HUES6 (cell line): ENCODE measurements at regions not wholly inside any gene's neighbourhood (a gene's known extent, or its start where the extent isn't known, plus 50 kb on each side); places are given as distances from the start of the nearest gene placed in this dataset.

Experiments used
- H3K27ac ChIP-seq: 2 replicates; pipeline ENCODE4 v1.7.0; 2013; ENCODE audit warnings: low read depth, mild to moderate bottlenecking, low read length, inconsistent platforms
- H3K27me3 ChIP-seq: 2 replicates; pipeline ENCODE4 v1.6.1; 2013; ENCODE audit warnings: low read length; ENCODE audit not compliant: control insufficient read depth, insufficient read depth
- H3K36me3 ChIP-seq: 2 replicates; pipeline ENCODE4 v1.6.1; 2013; ENCODE audit warnings: low read length; ENCODE audit not compliant: control insufficient read depth, insufficient read depth
- H3K4me1 ChIP-seq: 2 replicates; pipeline ENCODE4 v1.6.1; 2013; ENCODE audit warnings: low read length; ENCODE audit not compliant: control insufficient read depth, insufficient read depth
- H3K4me3 ChIP-seq: 2 replicates; pipeline ENCODE4 v1.5.1; 2013; ENCODE audit warnings: low read depth, low read length
- H3K9ac ChIP-seq: one replicate; pipeline ENCODE4 v1.6.1; 2013; ENCODE audit warnings: mild to moderate bottlenecking, low read length
- H3K9me3 ChIP-seq: 2 replicates; pipeline ENCODE4 v1.6.1; 2013; ENCODE audit warnings: low read depth, low read length; ENCODE audit not compliant: control insufficient read depth, insufficient read depth

DNA sequence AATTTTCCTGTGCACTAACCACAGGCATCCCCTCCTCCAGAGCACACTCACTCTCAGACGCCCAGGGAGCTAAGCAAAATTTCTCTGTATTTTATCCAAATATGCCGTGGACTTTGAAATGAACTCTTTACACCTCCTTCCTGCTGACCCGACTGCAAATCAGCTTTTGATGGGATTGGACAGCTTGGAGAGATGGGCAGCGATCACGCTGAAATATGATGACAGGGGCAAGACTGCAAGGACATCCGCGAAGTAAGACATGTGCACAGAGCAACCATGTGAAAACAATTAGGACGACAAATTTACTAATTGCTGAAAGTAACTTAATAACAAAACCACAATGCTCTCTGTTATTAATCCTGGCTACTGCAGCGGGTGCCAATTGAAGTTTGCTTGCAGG is 64.6 kb upstream of the CLDN14 start:
- no peak overlapping the region for H3K27ac ChIP-seq
- H3K9ac ChIP-seq = no peak overlapping the region
- H3K4me1 ChIP-seq = peaks cover 12% of the 10 kb centered on the region
- H3K9me3 ChIP-seq = no peaks in the 10 kb centered on the region
- H3K4me3 ChIP-seq = no peak overlapping the region
- H3K27me3 ChIP-seq = peaks cover 33% of the 10 kb centered on the region
- no peaks in the 10 kb centered on the region for H3K36me3 ChIP-seq

DNA sequence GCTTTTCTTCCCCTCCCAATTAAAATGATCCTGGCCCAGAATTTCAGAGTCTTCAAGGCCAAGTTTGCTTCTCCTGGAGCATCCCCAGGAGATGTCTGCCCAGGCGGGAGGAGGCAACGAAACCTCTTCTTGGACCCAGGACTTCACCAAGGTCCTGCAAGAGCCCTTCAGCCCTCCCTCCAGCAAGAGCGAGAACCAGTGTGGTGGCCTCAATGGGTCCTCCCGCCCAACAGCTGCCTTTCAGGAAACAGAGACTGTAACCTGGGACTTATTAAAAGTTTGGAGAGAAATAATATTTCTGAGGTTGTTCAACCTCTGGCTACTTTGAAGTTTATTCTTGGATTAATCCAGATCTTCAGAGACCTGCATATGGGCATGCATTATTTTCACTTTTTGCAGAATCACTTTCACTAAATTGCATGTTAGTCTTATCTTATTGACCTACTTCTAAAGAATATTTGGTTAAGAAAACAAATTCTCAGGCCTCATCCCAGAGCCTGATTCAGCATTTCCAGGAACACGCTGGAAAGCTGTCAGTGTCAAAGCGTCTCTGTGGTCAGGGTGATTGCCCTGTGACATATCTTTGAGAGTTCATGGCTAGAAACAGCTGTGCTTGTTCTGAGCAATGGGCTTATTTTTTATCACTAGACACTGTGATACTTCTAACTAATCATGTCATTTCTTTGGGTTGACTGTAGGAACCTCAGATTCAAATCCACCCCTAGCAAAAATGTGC is 66.0 kb upstream of the CLDN14 start:
- H3K27ac ChIP-seq = no peak overlapping the region
- H3K4me1 ChIP-seq = peaks cover 16% of the 10 kb centered on the region
- H3K36me3 ChIP-seq = no peaks in the 10 kb centered on the region
- peaks cover 28% of the 10 kb centered on the region for H3K27me3 ChIP-seq
- no peaks in the 10 kb centered on the region for H3K9me3 ChIP-seq
- no peak overlapping the region for H3K9ac ChIP-seq
- no peak overlapping the region for H3K4me3 ChIP-seq

GRCh38 chr21:36547464-36547863 is 67.5 kb upstream of the CLDN14 start:
- Histone ChIP-seq H3K4me1 (peaks cover 16% of the 10 kb centered on the region), H3K27ac (no peak overlapping the region), H3K27me3 (peaks cover 14% of the 10 kb centered on the region; the same call in 1 of the 2 replicates), H3K9me3 (no peaks in the 10 kb centered on the region), H3K9ac (no peak overlapping the region), H3K4me3 (no peak overlapping the region), H3K36me3 (no peaks in the 10 kb centered on the region)

DNA sequence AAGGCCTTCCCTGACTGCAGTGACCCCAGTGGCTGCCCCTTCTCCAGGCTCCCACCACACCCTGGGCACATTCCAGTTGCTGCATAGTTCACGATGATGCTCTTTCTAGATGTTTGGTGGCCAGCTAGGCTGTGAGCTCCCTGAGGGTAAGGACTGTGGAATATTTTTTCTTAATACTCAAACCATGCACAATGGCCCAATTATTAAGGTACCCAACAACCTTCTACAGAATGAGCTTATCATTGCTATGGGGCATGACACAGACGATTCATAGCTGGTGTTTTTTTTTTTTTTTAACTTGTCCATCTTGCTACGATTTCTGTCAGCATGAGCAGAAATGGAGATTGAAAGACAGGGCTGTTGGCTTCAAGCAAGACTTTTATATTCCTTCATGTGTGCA is 68.9 kb upstream of the CLDN14 start:
- Histone ChIP-seq H3K27ac (no peak overlapping the region), H3K36me3 (no peaks in the 10 kb centered on the region), H3K4me3 (no peak overlapping the region), H3K9ac (no peak overlapping the region), H3K4me1 (peaks cover 11% of the 10 kb centered on the region; the same call in 1 of the 2 replicates), H3K9me3 (no peaks in the 10 kb centered on the region), H3K27me3 (peaks cover 2% of the 10 kb centered on the region; the same call in 1 of the 2 replicates)

DNA sequence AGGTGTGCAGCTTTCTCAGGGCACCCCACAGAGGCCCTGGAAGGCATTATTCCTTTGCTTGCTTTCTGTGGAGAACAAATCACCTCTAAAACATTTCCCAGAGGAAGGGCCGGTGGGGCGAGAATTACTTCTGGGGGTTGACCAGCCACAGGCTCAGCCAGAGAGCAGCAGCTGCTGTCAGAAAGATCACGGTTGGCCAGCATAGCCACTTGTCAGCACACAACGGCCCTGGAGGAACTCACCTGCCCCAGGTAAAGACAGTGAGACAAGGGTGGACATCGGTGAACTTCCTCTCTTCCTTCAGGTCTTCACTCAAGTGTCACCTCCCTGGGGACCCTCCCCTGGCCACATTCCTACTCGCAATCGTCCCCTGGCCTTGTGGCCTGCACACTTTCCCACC is 69.5 kb upstream of the CLDN14 start:
- Histone ChIP-seq H3K4me3 (no peak overlapping the region), H3K4me1 (peaks cover 11% of the 10 kb centered on the region; the same call in 1 of the 2 replicates), H3K9ac (no peak overlapping the region), H3K27me3 (no peaks in the 10 kb centered on the region; the same call in 1 of the 2 replicates), H3K27ac (no peak overlapping the region), H3K36me3 (no peaks in the 10 kb centered on the region), H3K9me3 (no peaks in the 10 kb centered on the region)

- no peaks in the 10 kb centered on the region for H3K27me3 ChIP-seq
- H3K27ac ChIP-seq = no peak overlapping the region
- peaks cover 11% of the 10 kb centered on the region; the same call in 1 of the 2 replicates for H3K4me1 ChIP-seq
- no peaks in the 10 kb centered on the region for H3K9me3 ChIP-seq
- H3K9ac ChIP-seq = no peak overlapping the region
- no peak overlapping the region for H3K4me3 ChIP-seq
- no peaks in the 10 kb centered on the region for H3K36me3 ChIP-seq
Observed at GRCh38 chr21:36550761-36551160, 70.8 kb upstream of the CLDN14 start.

- Histone ChIP-seq H3K4me1 (peaks cover 11% of the 10 kb centered on the region; the same call in 1 of the 2 replicates), H3K4me3 (no peak overlapping the region), H3K9ac (no peak overlapping the region), H3K27ac (no peak overlapping the region), H3K36me3 (no peaks in the 10 kb centered on the region), H3K9me3 (no peaks in the 10 kb centered on the region), H3K27me3 (no peaks in the 10 kb centered on the region)
Observed at GRCh38 chr21:36551321-36551720, 71.4 kb upstream of the CLDN14 start.

DNA sequence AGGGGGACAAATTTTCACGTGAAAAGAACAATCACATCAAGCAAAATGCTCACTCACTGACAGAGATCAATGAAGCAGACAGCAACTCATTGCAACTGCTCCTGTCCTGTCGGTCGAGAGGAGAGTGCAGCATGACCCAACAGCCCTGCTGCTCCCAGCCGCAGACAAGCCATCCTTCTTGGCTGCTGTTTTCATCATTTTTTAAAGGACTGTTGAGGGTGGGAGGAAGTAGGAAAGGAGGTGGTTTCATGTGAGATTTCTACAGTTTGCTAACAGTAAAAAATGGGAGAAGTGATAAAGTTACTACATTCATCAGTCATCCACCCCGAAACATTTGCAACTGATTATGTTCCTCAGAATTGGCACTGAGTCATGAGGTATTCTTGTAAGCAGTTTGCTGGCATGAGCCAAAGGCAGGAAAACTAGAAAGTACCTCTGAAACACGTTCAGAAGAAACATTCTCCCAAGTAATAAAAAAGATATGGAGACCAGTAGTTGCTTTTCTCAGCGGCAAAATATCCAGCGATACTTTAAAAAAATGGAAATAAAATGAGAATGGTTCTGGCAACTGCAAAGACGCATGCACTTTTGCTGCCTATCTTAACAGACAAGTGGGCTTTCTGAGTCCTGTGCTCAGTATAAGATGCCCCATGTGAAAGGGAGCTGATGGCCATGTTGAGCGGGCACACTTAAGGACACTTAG is 72.0 kb upstream of the CLDN14 start:
- no peak overlapping the region for H3K9ac ChIP-seq
- no peaks in the 10 kb centered on the region for H3K36me3 ChIP-seq
- H3K9me3 ChIP-seq = no peaks in the 10 kb centered on the region
- H3K27ac ChIP-seq = no peak overlapping the region
- H3K4me3 ChIP-seq = no peak overlapping the region
- peaks cover 11% of the 10 kb centered on the region; the same call in 1 of the 2 replicates for H3K4me1 ChIP-seq
- H3K27me3 ChIP-seq = no peaks in the 10 kb centered on the region

DNA sequence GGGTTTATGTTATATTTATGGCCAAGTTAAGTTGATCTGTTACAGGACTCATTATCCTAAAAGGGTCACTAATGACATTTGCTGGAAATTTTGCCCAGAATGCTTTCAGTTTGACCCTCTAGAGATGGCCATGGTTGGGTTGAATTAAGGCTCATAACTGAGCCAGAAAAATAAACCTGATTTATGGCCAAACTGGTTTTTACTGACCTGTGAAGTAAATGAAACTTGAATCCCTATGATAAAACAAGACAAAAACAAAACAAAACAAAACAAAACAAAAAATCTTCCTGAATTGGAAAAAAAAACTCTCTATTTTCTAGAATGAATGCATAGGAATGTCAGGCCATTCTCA is 72.5 kb upstream of the CLDN14 start:
- Histone ChIP-seq H3K27ac (no peak overlapping the region), H3K4me3 (no peak overlapping the region), H3K9ac (no peak overlapping the region), H3K27me3 (no peaks in the 10 kb centered on the region), H3K36me3 (no peaks in the 10 kb centered on the region), H3K9me3 (no peaks in the 10 kb centered on the region), H3K4me1 (peaks cover 11% of the 10 kb centered on the region; the same call in 1 of the 2 replicates)

DNA sequence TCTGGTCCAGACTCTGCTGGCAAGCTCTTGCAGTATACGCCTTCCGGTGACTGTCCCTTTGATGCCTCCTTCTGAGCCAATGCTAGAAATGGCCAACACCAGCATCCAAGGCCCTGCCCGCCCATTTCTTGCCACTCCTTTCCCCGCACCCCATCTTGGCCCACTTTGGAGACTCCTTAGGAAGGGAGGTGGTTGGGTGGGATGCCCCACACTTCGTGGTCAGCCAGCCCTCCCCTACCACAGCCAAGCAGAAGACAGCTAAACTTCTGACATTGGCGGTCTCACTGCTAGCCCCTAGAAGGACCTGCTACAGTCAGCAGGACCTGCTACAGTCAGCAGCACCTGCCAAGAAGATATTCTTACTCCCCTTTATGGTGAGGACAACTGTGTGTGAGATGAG is 73.5 kb upstream of the CLDN14 start:
- no peak overlapping the region for H3K27ac ChIP-seq
- no peaks in the 10 kb centered on the region for H3K27me3 ChIP-seq
- no peaks in the 10 kb centered on the region for H3K36me3 ChIP-seq
- no peak overlapping the region for H3K9ac ChIP-seq
- H3K9me3 ChIP-seq = no peaks in the 10 kb centered on the region
- H3K4me1 ChIP-seq = peaks cover 11% of the 10 kb centered on the region; the same call in 1 of the 2 replicates
- H3K4me3 ChIP-seq = no peak overlapping the region

GRCh38 chr21:36554411-36555157 is 74.7 kb upstream of the CLDN14 start:
- Histone ChIP-seq H3K27ac (no peak overlapping the region), H3K9ac (no peak overlapping the region), H3K9me3 (no peaks in the 10 kb centered on the region), H3K4me3 (no peak overlapping the region), H3K4me1 (peaks cover 9% of the 10 kb centered on the region; the same call in 1 of the 2 replicates), H3K36me3 (no peaks in the 10 kb centered on the region), H3K27me3 (no peaks in the 10 kb centered on the region)
